ENCODE measurements at regions not wholly inside any gene's neighbourhood (a gene's known extent, or its start where the extent isn't known, plus 50 kb on each side); places are given as distances from the start of the nearest gene placed in this dataset.

GRCh38 chr2:209029249-209029648, 394.6 kb upstream of the MAP2 start:
- H3K4me3 ChIP-seq (ENCODE audit: low read depth, low read length) = no peak overlapping the region
- TF ChIP-seq MYC (IDR thresholded peaks at IDR 0.05; ENCODE audit: low read depth, low read length) = no peak
- no peak for DNase-seq (ENCODE audit: low read depth)

GRCh38 chr2:209044307-209044706, 379.5 kb upstream of the MAP2 start:
- DNase-seq (ENCODE audit: low read depth) = no peak
- no peak overlapping the region for H3K4me3 ChIP-seq (ENCODE audit: low read depth, low read length)
- TF ChIP-seq POLR2A (IDR thresholded peaks at IDR 0.05; ENCODE audit: extremely low read depth, insufficient read length) (no peak), MYC (IDR thresholded peaks at IDR 0.05; ENCODE audit: low read depth, low read length) (no peak), MAX (IDR thresholded peaks at IDR 0.05; ENCODE audit: low read depth, low read length) (no peak)

GRCh38 chr2:209046163-209046562, 377.7 kb upstream of the MAP2 start:
- no peak for DNase-seq (ENCODE audit: low read depth)
- H3K4me3 ChIP-seq (ENCODE audit: low read depth, low read length) = no peak overlapping the region
- TF ChIP-seq CTCF (IDR thresholded peaks at IDR 0.05; ENCODE audit: low read depth, low read length) = no peak
- TF ChIP-seq MYC (IDR thresholded peaks at IDR 0.05; ENCODE audit: low read depth, low read length) = no peak
- TF ChIP-seq POLR2A (IDR thresholded peaks at IDR 0.05; ENCODE audit: extremely low read depth, insufficient read length) = no peak

GRCh38 chr2:209049608-209050007, 374.2 kb upstream of the MAP2 start:
- DNase-seq (ENCODE audit: low read depth) = no peak
- TF ChIP-seq CTCF (IDR thresholded peaks at IDR 0.05; ENCODE audit: low read depth, low read length) = no peak
- no peak overlapping the region for H3K4me3 ChIP-seq (ENCODE audit: low read depth, low read length)

- TF ChIP-seq POLR2A (IDR thresholded peaks at IDR 0.05; ENCODE audit: extremely low read depth, insufficient read length) = no peak
- H3K4me3 ChIP-seq (ENCODE audit: low read depth, low read length) = no peak overlapping the region
- no peak for DNase-seq (ENCODE audit: low read depth)
These were observed 361.6 kb upstream of the MAP2 start for GRCh38 chr2:209062210-209062609.

- TF ChIP-seq CTCF (IDR thresholded peaks at IDR 0.05; ENCODE audit: low read depth, low read length) = no peak
- no peak for TF ChIP-seq MAX (IDR thresholded peaks at IDR 0.05; ENCODE audit: low read depth, low read length)
- no peak for TF ChIP-seq POLR2A (IDR thresholded peaks at IDR 0.05; ENCODE audit: extremely low read depth, insufficient read length)
- TF ChIP-seq MYC (IDR thresholded peaks at IDR 0.05; ENCODE audit: low read depth, low read length) = no peak
- H3K4me3 ChIP-seq (ENCODE audit: low read depth, low read length) = no peak overlapping the region
- no peak for DNase-seq (ENCODE audit: low read depth)
These were observed 353.6 kb upstream of the MAP2 start for GRCh38 chr2:209070262-209070661.

- H3K4me3 ChIP-seq (ENCODE audit: low read depth, low read length) = no peak overlapping the region
- DNase-seq (ENCODE audit: low read depth) = no peak
- TF ChIP-seq CTCF (IDR thresholded peaks at IDR 0.05; ENCODE audit: low read depth, low read length) (no peak), MAX (IDR thresholded peaks at IDR 0.05; ENCODE audit: low read depth, low read length) (no peak), POLR2A (IDR thresholded peaks at IDR 0.05; ENCODE audit: extremely low read depth, insufficient read length) (no peak), MYC (IDR thresholded peaks at IDR 0.05; ENCODE audit: low read depth, low read length) (no peak)
These were observed 350.7 kb upstream of the MAP2 start for GRCh38 chr2:209073151-209073550.

GRCh38 chr2:209074711-209075110, 349.1 kb upstream of the MAP2 start:
- TF ChIP-seq MAX (IDR thresholded peaks at IDR 0.05; ENCODE audit: low read depth, low read length) = no peak
- no peak overlapping the region for H3K4me3 ChIP-seq (ENCODE audit: low read depth, low read length)

More at GRCh38 chr2:209074711-209075110, 349.1 kb upstream of the MAP2 start:
- DNase-seq (ENCODE audit: low read depth) = no peak

Measured in NB4 (cell line).